Mammary epithelial cell (primary cell): ENCODE measurements at regions not wholly inside any gene's neighbourhood (a gene's known extent, or its start where the extent isn't known, plus 50 kb on each side); places are given as distances from the start of the nearest gene placed in this dataset.

Experiments used
- EZH2 ChIP-seq: IDR thresholded peaks from 2 replicates; pipeline ENCODE4 v1.6.1; 2012; ENCODE audit warnings: low read length, inconsistent platforms, borderline replicate concordance
- TF ChIP-seq, protein P1 (sequence below), 2 donors: IDR thresholded peaks in 1 of 2; conservative IDR thresholded peaks in 1 of 2; 2 replicates each; pipeline ENCODE4 v1.5.1; 2011 to 2012; ENCODE audit warnings: inconsistent platforms in 2 of 2, low read length in 2 of 2, mild to moderate bottlenecking in 2 of 2, control low read depth in 1 of 2, low read depth in 1 of 2; ENCODE audit not compliant: insufficient read depth in 1 of 2; ENCODE audit errors: extremely low read depth in 1 of 2

GRCh38 chr2:60271131-60271530 is 282.3 kb downstream of the BCL11A start:
- TF ChIP-seq, protein P1, sequence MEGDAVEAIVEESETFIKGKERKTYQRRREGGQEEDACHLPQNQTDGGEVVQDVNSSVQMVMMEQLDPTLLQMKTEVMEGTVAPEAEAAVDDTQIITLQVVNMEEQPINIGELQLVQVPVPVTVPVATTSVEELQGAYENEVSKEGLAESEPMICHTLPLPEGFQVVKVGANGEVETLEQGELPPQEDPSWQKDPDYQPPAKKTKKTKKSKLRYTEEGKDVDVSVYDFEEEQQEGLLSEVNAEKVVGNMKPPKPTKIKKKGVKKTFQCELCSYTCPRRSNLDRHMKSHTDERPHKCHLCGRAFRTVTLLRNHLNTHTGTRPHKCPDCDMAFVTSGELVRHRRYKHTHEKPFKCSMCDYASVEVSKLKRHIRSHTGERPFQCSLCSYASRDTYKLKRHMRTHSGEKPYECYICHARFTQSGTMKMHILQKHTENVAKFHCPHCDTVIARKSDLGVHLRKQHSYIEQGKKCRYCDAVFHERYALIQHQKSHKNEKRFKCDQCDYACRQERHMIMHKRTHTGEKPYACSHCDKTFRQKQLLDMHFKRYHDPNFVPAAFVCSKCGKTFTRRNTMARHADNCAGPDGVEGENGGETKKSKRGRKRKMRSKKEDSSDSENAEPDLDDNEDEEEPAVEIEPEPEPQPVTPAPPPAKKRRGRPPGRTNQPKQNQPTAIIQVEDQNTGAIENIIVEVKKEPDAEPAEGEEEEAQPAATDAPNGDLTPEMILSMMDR (conservative IDR thresholded peaks at IDR 0.05 in 1 of 2, IDR thresholded peaks at IDR 0.05 in 1 of 2; ENCODE audit: extremely low read depth in 1 of 2, insufficient read depth in 1 of 2, low read depth in 1 of 2, low read length in 2 of 2): no peak
- TF ChIP-seq EZH2: no peak
